ENCODE measurements at regions not wholly inside any gene's neighbourhood (a gene's known extent, or its start where the extent isn't known, plus 50 kb on each side); places are given as distances from the start of the nearest gene placed in this dataset.

DNA sequence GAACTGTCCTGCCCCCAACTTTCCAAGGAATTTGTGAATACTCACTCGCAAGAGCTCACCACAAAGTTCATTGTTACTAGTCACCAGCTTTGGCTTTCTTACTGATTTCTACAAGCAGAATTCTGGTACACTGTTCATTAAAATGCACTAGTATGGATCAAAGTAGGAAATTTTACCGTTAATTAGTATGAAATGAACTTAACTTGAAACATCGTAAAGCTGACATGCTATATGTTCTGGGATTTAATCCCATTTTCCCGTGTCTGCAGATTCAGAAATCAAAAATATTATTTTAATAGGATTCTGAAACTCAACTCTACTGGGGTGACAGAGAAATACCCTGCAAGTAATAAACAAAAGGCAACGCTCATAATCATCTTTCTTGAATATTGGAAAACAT, 399.3 kb downstream of the DOK5 start:
- TF ChIP-seq POLR2A (IDR thresholded peaks at IDR 0.05; ENCODE audit: low read depth) (no peak), EP300 (IDR thresholded peaks at IDR 0.05) (no peak)
- TF ChIP-seq, protein P1, sequence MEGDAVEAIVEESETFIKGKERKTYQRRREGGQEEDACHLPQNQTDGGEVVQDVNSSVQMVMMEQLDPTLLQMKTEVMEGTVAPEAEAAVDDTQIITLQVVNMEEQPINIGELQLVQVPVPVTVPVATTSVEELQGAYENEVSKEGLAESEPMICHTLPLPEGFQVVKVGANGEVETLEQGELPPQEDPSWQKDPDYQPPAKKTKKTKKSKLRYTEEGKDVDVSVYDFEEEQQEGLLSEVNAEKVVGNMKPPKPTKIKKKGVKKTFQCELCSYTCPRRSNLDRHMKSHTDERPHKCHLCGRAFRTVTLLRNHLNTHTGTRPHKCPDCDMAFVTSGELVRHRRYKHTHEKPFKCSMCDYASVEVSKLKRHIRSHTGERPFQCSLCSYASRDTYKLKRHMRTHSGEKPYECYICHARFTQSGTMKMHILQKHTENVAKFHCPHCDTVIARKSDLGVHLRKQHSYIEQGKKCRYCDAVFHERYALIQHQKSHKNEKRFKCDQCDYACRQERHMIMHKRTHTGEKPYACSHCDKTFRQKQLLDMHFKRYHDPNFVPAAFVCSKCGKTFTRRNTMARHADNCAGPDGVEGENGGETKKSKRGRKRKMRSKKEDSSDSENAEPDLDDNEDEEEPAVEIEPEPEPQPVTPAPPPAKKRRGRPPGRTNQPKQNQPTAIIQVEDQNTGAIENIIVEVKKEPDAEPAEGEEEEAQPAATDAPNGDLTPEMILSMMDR (IDR thresholded peaks at IDR 0.05), result no peak

Data from esophagus muscularis mucosa (tissue), 4 donors.